HL-60 (cell line): ENCODE measurements at regions not wholly inside any gene's neighbourhood (a gene's known extent, or its start where the extent isn't known, plus 50 kb on each side); places are given as distances from the start of the nearest gene placed in this dataset.

Source experiments
- GABPA ChIP-seq: IDR thresholded peaks from 2 replicates; pipeline ENCODE4 v1.6.1; 2012; ENCODE audit warnings: low read depth
- POLR2AphosphoS5 ChIP-seq: IDR thresholded peaks from 2 replicates; pipeline ENCODE4 v1.6.1; 2012; ENCODE audit warnings: low read depth
- SPI1 ChIP-seq: IDR thresholded peaks from 2 replicates; pipeline ENCODE4 v1.6.1; 2012; ENCODE audit warnings: low read depth, mild to moderate bottlenecking, borderline replicate concordance
- TF ChIP-seq, protein P1 (sequence below): IDR thresholded peaks from one replicate; pipeline ENCODE4 v1.5.1; 2011; ENCODE audit warnings: low read length, control low read depth, inconsistent platforms; ENCODE audit not compliant: insufficient read depth

DNA sequence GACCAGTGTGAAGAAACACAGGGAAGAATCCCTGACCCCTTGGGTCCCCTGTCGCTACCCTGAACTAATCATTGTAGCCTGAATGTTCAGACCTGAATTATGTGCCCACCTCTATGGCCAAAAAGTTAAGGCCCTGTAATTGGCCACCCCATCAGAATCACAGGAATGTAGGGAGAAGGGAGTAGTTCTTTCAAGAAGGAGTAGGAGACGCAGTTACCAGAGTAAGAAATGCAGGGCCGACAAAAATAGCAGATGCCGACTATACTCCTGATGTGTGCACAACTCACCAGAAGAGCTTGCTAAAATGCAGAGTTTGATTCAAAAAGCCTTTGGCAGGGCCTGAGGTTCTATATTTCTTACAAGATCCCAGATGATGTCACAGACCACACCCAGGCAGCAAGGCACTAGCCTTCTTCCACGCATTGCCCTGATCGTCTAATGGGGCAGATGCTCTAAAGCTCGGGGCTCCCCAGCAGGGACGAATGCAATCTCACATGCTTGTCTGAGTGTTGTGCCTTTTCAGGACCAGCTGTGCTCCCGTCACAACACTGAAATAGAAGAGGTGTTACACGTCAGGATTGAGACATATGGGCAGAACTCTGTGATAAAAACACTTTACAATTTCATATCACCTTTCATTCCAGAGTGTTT is 161.0 kb upstream of the FAM241A start:
- TF ChIP-seq SPI1 (no peak), GABPA (no peak), POLR2AphosphoS5 (no peak)
- TF ChIP-seq, protein P1, sequence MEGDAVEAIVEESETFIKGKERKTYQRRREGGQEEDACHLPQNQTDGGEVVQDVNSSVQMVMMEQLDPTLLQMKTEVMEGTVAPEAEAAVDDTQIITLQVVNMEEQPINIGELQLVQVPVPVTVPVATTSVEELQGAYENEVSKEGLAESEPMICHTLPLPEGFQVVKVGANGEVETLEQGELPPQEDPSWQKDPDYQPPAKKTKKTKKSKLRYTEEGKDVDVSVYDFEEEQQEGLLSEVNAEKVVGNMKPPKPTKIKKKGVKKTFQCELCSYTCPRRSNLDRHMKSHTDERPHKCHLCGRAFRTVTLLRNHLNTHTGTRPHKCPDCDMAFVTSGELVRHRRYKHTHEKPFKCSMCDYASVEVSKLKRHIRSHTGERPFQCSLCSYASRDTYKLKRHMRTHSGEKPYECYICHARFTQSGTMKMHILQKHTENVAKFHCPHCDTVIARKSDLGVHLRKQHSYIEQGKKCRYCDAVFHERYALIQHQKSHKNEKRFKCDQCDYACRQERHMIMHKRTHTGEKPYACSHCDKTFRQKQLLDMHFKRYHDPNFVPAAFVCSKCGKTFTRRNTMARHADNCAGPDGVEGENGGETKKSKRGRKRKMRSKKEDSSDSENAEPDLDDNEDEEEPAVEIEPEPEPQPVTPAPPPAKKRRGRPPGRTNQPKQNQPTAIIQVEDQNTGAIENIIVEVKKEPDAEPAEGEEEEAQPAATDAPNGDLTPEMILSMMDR: no peak
